ENCODE measurements at regions not wholly inside any gene's neighbourhood (a gene's known extent, or its start where the extent isn't known, plus 50 kb on each side); places are given as distances from the start of the nearest gene placed in this dataset.

DNA sequence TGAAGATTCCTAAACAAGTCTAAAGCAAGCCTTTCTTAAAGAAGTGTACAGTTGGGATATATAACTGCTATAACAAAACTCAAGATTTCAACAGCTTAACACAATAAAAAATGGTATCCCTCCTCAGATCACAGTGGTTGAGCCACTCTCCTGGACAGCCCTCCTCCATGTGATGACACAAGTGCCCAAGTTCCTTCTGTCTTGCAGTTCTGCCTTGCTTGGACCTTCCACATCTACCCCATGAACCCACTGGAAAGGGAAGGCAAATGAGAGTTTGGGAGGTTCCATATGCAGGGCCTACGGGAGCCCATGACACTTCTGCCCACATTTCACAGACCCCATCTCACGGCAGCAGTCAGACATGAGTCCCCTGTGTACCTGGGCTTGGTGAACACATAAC lies 659.2 kb downstream of the UQCRFS1 start:
- Histone ChIP-seq H2AFZ (no peak overlapping the region), H4K20me1 (ENCODE audit: insufficient read depth) (no peaks in the 10 kb centered on the region), H3K27me3 (ENCODE audit: insufficient read depth, low read depth) (peaks cover 36% of the 10 kb centered on the region), H3K4me1 (replicated peaks; ENCODE audit: insufficient read depth) (no peaks in the 10 kb centered on the region), H3K9me2 (ENCODE audit: insufficient read depth) (no peaks in the 10 kb centered on the region), H3K27ac (no peak overlapping the region), H3F3A (ENCODE audit: insufficient read depth, low read depth) (no peaks in the 10 kb centered on the region), H3K4me3 (no peak overlapping the region), H3K9me3 (ENCODE audit: insufficient read depth, low read depth) (no peaks in the 10 kb centered on the region), H3K79me2 (ENCODE audit: low read depth) (no peaks in the 10 kb centered on the region), H3K36me3 (ENCODE audit: low read depth) (no peaks in the 10 kb centered on the region), H3K4me2 (no peak overlapping the region)
- ChIA-PET POLR2A (ENCODE audit: unreplicated experiment) (no interaction called here), CTCF (no interaction called here)
- intact Hi-C loops (cut with micrococcal nuclease; ENCODE audit: unreplicated experiment): no loop called here
- DNase-seq: no peak
- TF ChIP-seq, protein P1, sequence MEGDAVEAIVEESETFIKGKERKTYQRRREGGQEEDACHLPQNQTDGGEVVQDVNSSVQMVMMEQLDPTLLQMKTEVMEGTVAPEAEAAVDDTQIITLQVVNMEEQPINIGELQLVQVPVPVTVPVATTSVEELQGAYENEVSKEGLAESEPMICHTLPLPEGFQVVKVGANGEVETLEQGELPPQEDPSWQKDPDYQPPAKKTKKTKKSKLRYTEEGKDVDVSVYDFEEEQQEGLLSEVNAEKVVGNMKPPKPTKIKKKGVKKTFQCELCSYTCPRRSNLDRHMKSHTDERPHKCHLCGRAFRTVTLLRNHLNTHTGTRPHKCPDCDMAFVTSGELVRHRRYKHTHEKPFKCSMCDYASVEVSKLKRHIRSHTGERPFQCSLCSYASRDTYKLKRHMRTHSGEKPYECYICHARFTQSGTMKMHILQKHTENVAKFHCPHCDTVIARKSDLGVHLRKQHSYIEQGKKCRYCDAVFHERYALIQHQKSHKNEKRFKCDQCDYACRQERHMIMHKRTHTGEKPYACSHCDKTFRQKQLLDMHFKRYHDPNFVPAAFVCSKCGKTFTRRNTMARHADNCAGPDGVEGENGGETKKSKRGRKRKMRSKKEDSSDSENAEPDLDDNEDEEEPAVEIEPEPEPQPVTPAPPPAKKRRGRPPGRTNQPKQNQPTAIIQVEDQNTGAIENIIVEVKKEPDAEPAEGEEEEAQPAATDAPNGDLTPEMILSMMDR (conservative IDR thresholded peaks at IDR 0.05): no peak
- TF ChIP-seq EZH2 (IDR thresholded peaks at IDR 0.05; ENCODE audit: low read depth): no peak
- BruUV-seq (replicated peaks): no TSS peak

DNA sequence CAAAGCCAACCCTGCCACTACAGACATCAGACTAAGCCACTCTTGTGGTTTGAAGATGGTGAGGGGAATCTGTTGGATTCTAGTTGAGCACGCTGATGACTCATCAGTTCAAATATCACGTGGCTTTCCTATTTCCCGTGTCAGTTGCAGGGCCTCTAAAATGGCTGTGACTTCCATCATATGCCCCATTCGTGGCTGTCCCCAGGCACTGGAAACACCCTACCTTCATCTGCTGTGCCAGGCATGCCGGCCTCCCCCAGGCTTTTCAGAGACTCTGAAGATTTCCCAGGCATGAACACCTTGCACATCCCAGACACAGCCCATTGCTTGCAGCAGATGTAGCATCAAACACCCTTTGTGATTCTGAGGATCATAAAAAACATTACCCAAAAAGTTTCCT lies 659.9 kb downstream of the UQCRFS1 start:
- no peaks in the 10 kb centered on the region for H3F3A ChIP-seq (ENCODE audit: insufficient read depth, low read depth)
- ChIA-PET POLR2A (ENCODE audit: unreplicated experiment) (no interaction called here), CTCF (no interaction called here)
- peaks cover 38% of the 10 kb centered on the region for H3K27me3 ChIP-seq (ENCODE audit: insufficient read depth, low read depth)
- intact Hi-C loops (cut with micrococcal nuclease; ENCODE audit: unreplicated experiment): no loop called here
- TF ChIP-seq EZH2 (IDR thresholded peaks at IDR 0.05; ENCODE audit: low read depth): no peak
- TF ChIP-seq, protein P1 (conservative IDR thresholded peaks at IDR 0.05): no peak
- H3K36me3 ChIP-seq (ENCODE audit: low read depth): no peaks in the 10 kb centered on the region
- no peaks in the 10 kb centered on the region for H3K4me1 ChIP-seq (replicated peaks; ENCODE audit: insufficient read depth)
- H3K79me2 ChIP-seq (ENCODE audit: low read depth): no peaks in the 10 kb centered on the region
- H3K4me2 ChIP-seq: no peak overlapping the region
- BruUV-seq (replicated peaks): no TSS peak
- H4K20me1 ChIP-seq (ENCODE audit: insufficient read depth): no peaks in the 10 kb centered on the region
- DNase-seq: no peak
- H3K27ac ChIP-seq: no peak overlapping the region
- no peaks in the 10 kb centered on the region for H3K9me2 ChIP-seq (ENCODE audit: insufficient read depth)
- H3K9me3 ChIP-seq (ENCODE audit: insufficient read depth, low read depth): no peaks in the 10 kb centered on the region
- no peak overlapping the region for H2AFZ ChIP-seq
- no peak overlapping the region for H3K4me3 ChIP-seq

DNA sequence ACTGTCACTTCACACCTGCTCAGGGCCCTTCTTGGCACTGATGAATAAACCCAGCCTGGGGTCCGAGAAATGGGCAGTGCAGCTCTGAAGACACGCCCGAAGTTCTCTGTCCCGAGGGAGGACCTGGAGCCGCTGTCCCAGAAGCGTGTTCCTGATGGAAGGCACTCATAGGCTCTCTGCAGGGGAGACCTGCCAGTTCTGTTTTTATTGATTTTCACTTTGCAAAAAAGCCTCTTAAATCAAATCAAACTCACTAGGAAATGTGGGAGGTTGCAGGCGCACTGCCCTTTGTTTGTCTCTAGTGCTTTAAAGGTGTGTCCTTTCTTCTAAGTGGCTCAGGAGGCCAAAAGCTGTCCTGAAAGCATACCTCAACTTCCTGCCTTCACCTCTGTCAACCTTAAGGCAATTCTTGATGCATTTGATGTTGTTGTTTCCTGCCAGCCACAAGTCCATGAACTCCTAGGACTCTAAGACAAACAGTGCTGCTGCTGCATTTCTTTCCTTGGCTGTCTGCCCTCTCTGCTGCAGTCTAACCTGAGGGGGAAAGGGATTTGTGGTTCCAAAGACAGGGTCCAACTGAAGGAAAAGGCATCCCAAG lies 663.2 kb downstream of the UQCRFS1 start:
- no peak for TF ChIP-seq EZH2 (IDR thresholded peaks at IDR 0.05; ENCODE audit: low read depth)
- TF ChIP-seq, protein P1 (conservative IDR thresholded peaks at IDR 0.05): no peak

More for the DNA sequence above, 663.2 kb downstream of the UQCRFS1 start:
- no peak overlapping the region for H3K4me3 ChIP-seq
- no peak overlapping the region for H3K27ac ChIP-seq
- ChIA-PET POLR2A (ENCODE audit: unreplicated experiment) (no interaction called here), CTCF (no interaction called here)
- intact Hi-C loops (cut with micrococcal nuclease; ENCODE audit: unreplicated experiment): no loop called here
- H3K36me3 ChIP-seq (ENCODE audit: low read depth): no peaks in the 10 kb centered on the region
- H3F3A ChIP-seq (ENCODE audit: insufficient read depth, low read depth): no peaks in the 10 kb centered on the region
- BruUV-seq (replicated peaks): no TSS peak
- no peaks in the 10 kb centered on the region for H3K9me2 ChIP-seq (ENCODE audit: insufficient read depth)
- no peak overlapping the region for H3K4me2 ChIP-seq
- no peaks in the 10 kb centered on the region for H3K4me1 ChIP-seq (replicated peaks; ENCODE audit: insufficient read depth)
- no peak for DNase-seq
- H3K79me2 ChIP-seq (ENCODE audit: low read depth): no peaks in the 10 kb centered on the region
- no peaks in the 10 kb centered on the region for H3K9me3 ChIP-seq (ENCODE audit: insufficient read depth, low read depth)
- H3K27me3 ChIP-seq (ENCODE audit: insufficient read depth, low read depth): peaks cover 44% of the 10 kb centered on the region
- H2AFZ ChIP-seq: no peak overlapping the region
- H4K20me1 ChIP-seq (ENCODE audit: insufficient read depth): no peaks in the 10 kb centered on the region

All from PC-9 (cell line).